Upper lobe of right lung (tissue), 1 donor: ENCODE measurements at regions not wholly inside any gene's neighbourhood (a gene's known extent, or its start where the extent isn't known, plus 50 kb on each side); places are given as distances from the start of the nearest gene placed in this dataset.
A peak's percentile ranks its signal among the peaks of the same experiment; 100 is the strongest.

Experiments
- ATAC-seq: fragments of 200-7000 bp; cut with Tn5 transposase; one replicate; pipeline ENCODE4 v1.9.1; 2020; ENCODE audit warnings: mild to moderate bottlenecking, moderate library complexity
- DNase-seq: peaks from one replicate; pipeline ENCODE4 v3.0.0-alpha.2; 2020
- H3K27ac ChIP-seq: fragments of 200-600 bp; one replicate; pipeline ENCODE4 v1.8.0; 2022
- H3K27me3 ChIP-seq: fragments of 200-600 bp; one replicate; pipeline ENCODE4 v1.8.0; 2022; ENCODE audit warnings: mild to moderate bottlenecking
- H3K36me3 ChIP-seq: fragments of 200-600 bp; one replicate; pipeline ENCODE4 v1.8.0; 2022
- H3K4me1 ChIP-seq: fragments of 200-600 bp; one replicate; pipeline ENCODE4 v1.8.0; 2022
- H3K4me3 ChIP-seq: fragments of 200-600 bp; one replicate; pipeline ENCODE4 v1.8.0; 2022; ENCODE audit warnings: mild to moderate bottlenecking
- H3K9me3 ChIP-seq: fragments of 200-600 bp; one replicate; pipeline ENCODE4 v1.8.0; 2022
- intact Hi-C: fragments of 100-400 bp; cut with DNase I; formaldehyde crosslinking; loops from one replicate; pipeline ENCODE4 v1.11.0; 2022
- TF ChIP-seq, protein P1 (sequence below): fragments of 200-600 bp; IDR thresholded peaks from one replicate; pipeline ENCODE4 v1.8.0; 2022; ENCODE audit warnings: antibody characterized with exemption
- donor health status: DM: no; HTN: yes; CAD: no; lungs with severe emphysema.

DNA sequence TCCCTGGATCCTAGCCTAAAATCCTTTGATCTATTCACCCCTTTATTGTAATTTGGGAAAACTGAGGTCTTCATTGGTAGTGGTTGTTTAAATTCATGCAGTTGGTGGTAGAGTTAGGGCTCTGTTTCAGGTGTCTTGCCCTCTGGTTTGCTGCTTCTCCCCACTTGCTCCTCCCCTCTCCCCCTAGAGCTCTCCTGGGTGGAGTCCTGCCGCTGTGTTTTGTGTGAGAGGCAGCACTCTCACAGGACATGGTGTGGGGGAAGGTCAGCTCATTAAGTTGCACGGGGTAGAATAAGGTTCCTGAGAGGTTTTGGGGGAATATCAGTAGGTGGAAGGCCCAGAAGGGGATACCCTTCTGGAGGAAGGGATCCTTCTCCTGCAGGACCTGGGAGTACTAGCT is 98.1 kb upstream of the NECTIN1 start:
- intact Hi-C loops, result no loop called here
- H3K4me3 ChIP-seq, result no peak overlapping the region
- H3K36me3 ChIP-seq, result no peaks in the 10 kb centered on the region
- DNase-seq (no peak), ATAC-seq (no peak)
- H3K27ac ChIP-seq, result no peak overlapping the region
- H3K9me3 ChIP-seq, result no peaks in the 10 kb centered on the region
- H3K4me1 ChIP-seq, result no peaks in the 10 kb centered on the region
- TF ChIP-seq, protein P1, sequence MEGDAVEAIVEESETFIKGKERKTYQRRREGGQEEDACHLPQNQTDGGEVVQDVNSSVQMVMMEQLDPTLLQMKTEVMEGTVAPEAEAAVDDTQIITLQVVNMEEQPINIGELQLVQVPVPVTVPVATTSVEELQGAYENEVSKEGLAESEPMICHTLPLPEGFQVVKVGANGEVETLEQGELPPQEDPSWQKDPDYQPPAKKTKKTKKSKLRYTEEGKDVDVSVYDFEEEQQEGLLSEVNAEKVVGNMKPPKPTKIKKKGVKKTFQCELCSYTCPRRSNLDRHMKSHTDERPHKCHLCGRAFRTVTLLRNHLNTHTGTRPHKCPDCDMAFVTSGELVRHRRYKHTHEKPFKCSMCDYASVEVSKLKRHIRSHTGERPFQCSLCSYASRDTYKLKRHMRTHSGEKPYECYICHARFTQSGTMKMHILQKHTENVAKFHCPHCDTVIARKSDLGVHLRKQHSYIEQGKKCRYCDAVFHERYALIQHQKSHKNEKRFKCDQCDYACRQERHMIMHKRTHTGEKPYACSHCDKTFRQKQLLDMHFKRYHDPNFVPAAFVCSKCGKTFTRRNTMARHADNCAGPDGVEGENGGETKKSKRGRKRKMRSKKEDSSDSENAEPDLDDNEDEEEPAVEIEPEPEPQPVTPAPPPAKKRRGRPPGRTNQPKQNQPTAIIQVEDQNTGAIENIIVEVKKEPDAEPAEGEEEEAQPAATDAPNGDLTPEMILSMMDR, result no peak
- H3K27me3 ChIP-seq, result no peaks in the 10 kb centered on the region

DNA sequence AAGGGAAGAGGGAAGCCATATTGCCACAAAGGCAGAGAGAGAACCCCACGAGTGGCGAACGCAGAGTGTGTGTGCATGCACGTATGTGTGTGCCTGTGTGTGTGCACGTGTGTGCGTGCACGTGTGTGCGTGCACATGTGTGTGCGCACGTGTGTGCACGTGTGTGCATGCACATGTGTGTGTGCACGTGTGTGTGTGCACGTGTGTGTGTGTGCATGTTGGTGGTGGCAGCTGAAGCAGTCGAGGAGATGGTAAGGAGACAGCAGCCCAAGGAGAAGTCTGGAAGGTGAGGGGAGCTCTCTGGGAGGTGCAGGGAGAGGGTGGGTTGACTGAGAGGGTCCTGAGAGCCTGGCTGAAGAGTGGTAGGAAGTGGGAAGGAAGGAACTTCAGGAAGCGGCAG is 94.1 kb upstream of the NECTIN1 start:
- Histone ChIP-seq H3K36me3 (no peaks in the 10 kb centered on the region), H3K4me1 (no peaks in the 10 kb centered on the region), H3K9me3 (no peaks in the 10 kb centered on the region), H3K27ac (no peak overlapping the region), H3K4me3 (no peak overlapping the region), H3K27me3 (no peaks in the 10 kb centered on the region)
- ATAC-seq, result no peak
- TF ChIP-seq, protein P1, result no peak
- DNase-seq, result no peak
- intact Hi-C loops, result no loop called here

DNA sequence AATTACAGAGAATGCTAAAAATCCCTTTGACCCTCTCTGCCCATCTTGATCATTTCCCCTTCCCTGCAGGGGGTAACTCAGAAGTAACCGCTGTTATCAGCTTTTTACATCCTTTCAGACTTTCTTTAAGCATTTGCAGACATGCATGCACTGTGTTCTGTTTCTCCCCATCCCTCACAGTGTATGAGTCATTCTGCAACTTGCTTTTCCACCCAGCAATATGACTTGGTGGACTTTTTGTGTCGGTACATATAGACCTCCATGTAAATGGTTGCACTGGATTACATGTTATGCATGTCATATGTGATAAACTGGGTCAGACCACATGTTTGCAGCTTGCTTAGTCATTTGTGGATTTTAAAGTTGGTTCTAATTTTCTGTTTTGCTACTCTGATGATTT is 87.7 kb upstream of the NECTIN1 start:
- no peaks in the 10 kb centered on the region for H3K27me3 ChIP-seq
- no peaks in the 10 kb centered on the region for H3K36me3 ChIP-seq
- TF ChIP-seq, protein P1, result no peak
- H3K4me3 ChIP-seq, result no peak overlapping the region
- no peak for DNase-seq
- no peaks in the 10 kb centered on the region for H3K4me1 ChIP-seq
- no peaks in the 10 kb centered on the region for H3K9me3 ChIP-seq
- no peak for ATAC-seq
- no peak overlapping the region for H3K27ac ChIP-seq
- intact Hi-C loops, result no loop called here

DNA sequence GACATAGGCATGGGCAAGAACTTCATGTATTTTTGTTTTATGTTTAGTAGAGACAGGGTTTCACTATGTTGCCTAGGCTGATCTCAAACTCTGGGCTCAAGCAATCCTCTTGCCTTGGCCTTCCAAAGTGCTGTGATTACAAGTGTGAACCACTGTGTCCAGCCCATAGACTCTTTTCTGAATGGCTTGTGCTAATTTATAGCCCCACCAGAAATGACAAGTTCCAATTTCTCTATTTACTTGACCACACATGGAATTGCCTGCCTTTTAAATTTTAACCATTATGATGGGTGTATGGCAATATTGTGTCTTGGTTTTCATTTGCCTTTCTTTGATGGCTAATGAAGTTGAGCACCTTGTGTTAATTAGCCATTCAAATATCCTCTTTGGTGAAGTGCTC is 85.8 kb upstream of the NECTIN1 start:
- H3K4me3 ChIP-seq, result no peak overlapping the region
- DNase-seq (no peak), ATAC-seq (no peak)
- no peaks in the 10 kb centered on the region for H3K27me3 ChIP-seq
- no peaks in the 10 kb centered on the region for H3K36me3 ChIP-seq
- no peak overlapping the region for H3K27ac ChIP-seq
- H3K4me1 ChIP-seq, result no peaks in the 10 kb centered on the region
- no peaks in the 10 kb centered on the region for H3K9me3 ChIP-seq
- TF ChIP-seq, protein P1, result no peak
- intact Hi-C loops, result no loop called here

DNA sequence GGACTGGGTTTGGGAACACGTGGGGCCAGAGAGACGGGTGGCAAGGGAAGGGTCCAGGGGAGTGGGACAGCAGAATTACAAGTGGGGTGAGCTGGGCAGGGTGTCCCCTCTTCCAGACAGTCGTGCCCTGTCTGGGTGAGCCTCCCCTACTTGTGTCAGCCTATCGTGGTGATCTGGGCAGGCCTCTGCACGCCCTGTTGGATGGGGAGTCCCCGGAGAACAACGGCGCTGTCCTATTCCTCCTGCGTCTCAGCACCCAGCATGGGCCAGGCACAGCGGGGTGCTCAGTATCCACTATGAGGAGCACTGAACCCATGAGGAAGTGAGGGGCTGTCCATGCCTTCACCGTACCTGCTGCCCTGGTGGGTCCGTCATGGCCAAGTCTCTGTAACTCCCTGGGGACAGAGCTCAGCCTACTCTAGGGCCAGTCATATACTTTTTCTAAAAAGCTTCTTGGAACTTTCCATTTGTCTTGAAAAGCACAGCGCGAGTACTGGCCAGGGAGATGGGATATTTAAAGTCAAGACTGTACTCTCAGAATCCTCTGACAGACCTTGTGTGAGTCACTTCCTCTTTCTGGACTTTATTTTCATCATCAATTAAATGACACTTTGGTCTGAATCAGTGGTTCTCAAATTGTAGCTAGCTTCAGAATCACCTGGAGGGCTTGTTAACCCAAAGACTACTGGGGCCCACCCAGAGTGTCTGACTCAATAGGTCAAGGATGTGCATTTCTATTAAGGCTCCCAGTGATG is 81.7 kb upstream of the NECTIN1 start:
- DNase-seq, result no peak
- intact Hi-C loops, result no loop called here
- H3K27me3 ChIP-seq, result peaks cover 4% of the 10 kb centered on the region
- H3K27ac ChIP-seq, result no peak overlapping the region
- H3K36me3 ChIP-seq, result no peaks in the 10 kb centered on the region
- ATAC-seq, result peak; percentile 8
- H3K4me1 ChIP-seq, result no peaks in the 10 kb centered on the region
- TF ChIP-seq, protein P1, result no peak
- no peak overlapping the region for H3K4me3 ChIP-seq
- no peaks in the 10 kb centered on the region for H3K9me3 ChIP-seq

DNA sequence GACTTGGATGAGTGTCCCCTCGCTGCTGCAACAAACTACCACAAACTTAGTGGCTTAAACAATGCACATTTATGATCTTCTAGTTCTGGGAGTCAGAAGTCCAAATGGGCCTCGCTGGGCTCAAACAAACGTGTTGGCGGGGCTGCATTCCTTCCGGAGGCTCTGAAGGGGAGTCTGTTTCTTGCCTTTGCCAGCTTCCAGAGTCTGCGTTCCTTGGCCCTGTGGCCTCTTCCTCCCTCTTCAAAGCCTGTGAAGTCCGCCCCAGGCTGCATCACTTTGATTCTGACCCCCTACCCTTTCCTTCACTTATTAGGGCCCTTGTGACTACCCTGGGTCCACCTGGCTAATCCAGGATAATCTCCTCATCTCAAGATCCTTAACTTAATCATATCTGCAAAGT is 80.3 kb upstream of the NECTIN1 start:
- ATAC-seq (no peak), DNase-seq (no peak)
- intact Hi-C loops, result no loop called here
- Histone ChIP-seq H3K4me3 (no peak overlapping the region), H3K9me3 (no peaks in the 10 kb centered on the region), H3K27me3 (peaks cover 4% of the 10 kb centered on the region), H3K4me1 (no peaks in the 10 kb centered on the region), H3K36me3 (no peaks in the 10 kb centered on the region), H3K27ac (no peak overlapping the region)
- TF ChIP-seq, protein P1, result no peak
